Left ventricle myocardium inferior (tissue), 1 donor: ENCODE measurements at regions not wholly inside any gene's neighbourhood (a gene's known extent, or its start where the extent isn't known, plus 50 kb on each side); places are given as distances from the start of the nearest gene placed in this dataset.

Source experiments
- DNase-seq: peaks from one replicate; pipeline ENCODE4 v3.0.0-alpha.2; 2020
- H3K27ac ChIP-seq: fragments of 200-600 bp; replicated peaks from 2 replicates; pipeline ENCODE4 v1.8.0; 2021
- H3K27me3 ChIP-seq: fragments of 200-600 bp; 2 replicates; pipeline ENCODE4 v1.8.0; 2021; ENCODE audit warnings: low read depth
- H3K36me3 ChIP-seq: fragments of 200-600 bp; 2 replicates; pipeline ENCODE4 v1.8.0; 2021
- H3K4me1 ChIP-seq: fragments of 200-600 bp; 2 replicates; pipeline ENCODE4 v1.8.0; 2021
- H3K4me3 ChIP-seq: fragments of 200-600 bp; 2 replicates; pipeline ENCODE4 v1.8.0; 2021; ENCODE audit warnings: mild to moderate bottlenecking, moderate library complexity
- H3K9me3 ChIP-seq: fragments of 200-600 bp; replicated peaks from 2 replicates; pipeline ENCODE4 v1.8.0; 2021
- intact Hi-C: fragments of 100-400 bp; cut with micrococcal nuclease; formaldehyde crosslinking; loops from one replicate; pipeline ENCODE4 v1.11.0; 2022
- TF ChIP-seq, protein P1 (sequence below): fragments of 200-600 bp; IDR thresholded peaks from 2 replicates; pipeline ENCODE4 v1.8.0; 2021; ENCODE audit warnings: antibody characterized with exemption, mild to moderate bottlenecking, borderline replicate concordance
- donor health status: DM: no; HTN: yes; CAD: no; lungs with severe emphysema.

DNA sequence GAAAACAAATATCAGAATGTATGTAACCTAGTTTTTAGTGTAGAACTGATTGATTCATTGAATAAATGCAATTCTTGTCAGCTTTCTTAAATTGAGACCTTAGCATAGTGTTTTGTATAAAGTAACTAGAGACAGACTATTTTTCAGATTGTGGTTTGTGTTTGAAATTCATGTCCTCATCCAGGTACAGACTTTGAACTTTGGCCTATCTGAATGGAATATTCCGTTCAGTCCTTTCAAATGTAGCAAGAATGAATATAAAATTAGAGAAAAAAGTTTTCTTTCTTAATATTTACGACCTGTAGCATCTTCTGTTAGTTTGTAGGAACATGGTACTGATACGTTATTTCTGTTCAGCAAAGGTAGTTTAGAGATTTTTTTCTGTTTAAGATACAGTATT lies 378.4 kb upstream of the RGS6 start:
- no peaks in the 10 kb centered on the region for H3K36me3 ChIP-seq
- TF ChIP-seq, protein P1, sequence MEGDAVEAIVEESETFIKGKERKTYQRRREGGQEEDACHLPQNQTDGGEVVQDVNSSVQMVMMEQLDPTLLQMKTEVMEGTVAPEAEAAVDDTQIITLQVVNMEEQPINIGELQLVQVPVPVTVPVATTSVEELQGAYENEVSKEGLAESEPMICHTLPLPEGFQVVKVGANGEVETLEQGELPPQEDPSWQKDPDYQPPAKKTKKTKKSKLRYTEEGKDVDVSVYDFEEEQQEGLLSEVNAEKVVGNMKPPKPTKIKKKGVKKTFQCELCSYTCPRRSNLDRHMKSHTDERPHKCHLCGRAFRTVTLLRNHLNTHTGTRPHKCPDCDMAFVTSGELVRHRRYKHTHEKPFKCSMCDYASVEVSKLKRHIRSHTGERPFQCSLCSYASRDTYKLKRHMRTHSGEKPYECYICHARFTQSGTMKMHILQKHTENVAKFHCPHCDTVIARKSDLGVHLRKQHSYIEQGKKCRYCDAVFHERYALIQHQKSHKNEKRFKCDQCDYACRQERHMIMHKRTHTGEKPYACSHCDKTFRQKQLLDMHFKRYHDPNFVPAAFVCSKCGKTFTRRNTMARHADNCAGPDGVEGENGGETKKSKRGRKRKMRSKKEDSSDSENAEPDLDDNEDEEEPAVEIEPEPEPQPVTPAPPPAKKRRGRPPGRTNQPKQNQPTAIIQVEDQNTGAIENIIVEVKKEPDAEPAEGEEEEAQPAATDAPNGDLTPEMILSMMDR: no peak
- no peak overlapping the region for H3K4me3 ChIP-seq
- no peak overlapping the region for H3K27ac ChIP-seq
- H3K4me1 ChIP-seq: no peaks in the 10 kb centered on the region
- no peaks in the 10 kb centered on the region for H3K27me3 ChIP-seq
- peaks cover 5% of the 10 kb centered on the region for H3K9me3 ChIP-seq
- intact Hi-C loops: no loop called here
- DNase-seq: no peak

DNA sequence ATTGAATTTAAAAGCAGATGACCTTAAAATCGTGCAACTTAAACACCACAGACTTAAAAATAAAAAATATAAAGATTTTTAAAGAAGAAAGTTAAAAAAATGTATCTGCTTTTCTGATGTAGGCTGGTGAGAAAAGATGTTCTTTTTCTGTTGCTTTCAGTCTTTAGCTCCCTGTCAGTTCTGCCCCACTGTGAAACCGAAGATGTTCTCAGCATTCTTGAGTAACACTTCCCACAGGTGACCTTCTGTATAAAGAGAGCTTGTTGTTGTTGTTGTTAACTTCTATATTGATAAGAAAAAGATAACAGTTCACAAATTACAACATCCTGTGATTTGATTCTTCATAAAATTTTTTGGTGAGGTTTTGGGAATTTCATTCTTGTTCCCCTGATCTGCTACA lies 377.9 kb upstream of the RGS6 start:
- no peaks in the 10 kb centered on the region for H3K27me3 ChIP-seq
- no peak overlapping the region for H3K4me3 ChIP-seq
- H3K4me1 ChIP-seq: no peaks in the 10 kb centered on the region
- intact Hi-C loops: no loop called here
- DNase-seq: no peak
- no peak overlapping the region for H3K27ac ChIP-seq
- TF ChIP-seq, protein P1: no peak
- H3K9me3 ChIP-seq: peaks cover 5% of the 10 kb centered on the region
- H3K36me3 ChIP-seq: no peaks in the 10 kb centered on the region

DNA sequence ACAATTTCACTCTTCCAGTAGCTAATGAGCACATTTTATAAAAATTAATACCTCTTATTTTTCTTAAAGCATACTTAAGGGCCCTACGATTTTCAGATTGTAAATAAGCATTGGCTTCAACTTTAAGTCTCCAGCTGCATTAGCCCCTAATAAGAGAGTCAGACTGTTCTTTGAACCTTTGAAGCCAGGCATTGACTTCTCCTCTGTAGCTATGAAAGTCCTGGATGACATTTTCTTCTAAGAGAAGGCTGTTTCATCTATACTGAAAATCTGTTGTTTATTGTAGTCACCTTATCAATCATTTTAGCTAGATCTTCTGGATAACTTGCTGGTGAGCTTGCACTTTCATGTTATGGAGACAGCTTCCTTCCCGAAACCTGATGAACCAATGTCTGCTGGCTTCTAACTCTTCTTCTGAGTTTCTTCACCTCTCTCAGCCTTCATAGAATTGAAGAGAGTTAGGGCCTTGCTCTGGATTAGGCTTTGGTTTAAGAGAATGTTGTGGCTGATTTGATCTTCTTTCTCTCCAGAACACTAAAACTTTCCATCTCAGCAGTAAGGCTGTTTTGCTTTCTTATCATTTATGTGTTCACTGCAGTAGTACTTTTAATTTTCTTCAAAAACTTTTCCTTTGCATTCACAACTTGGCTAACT lies 377.1 kb upstream of the RGS6 start:
- H3K27ac ChIP-seq: peak overlapping the region; percentile 6
- DNase-seq: no peak
- TF ChIP-seq, protein P1: no peak
- H3K27me3 ChIP-seq: no peaks in the 10 kb centered on the region
- peaks cover 5% of the 10 kb centered on the region for H3K9me3 ChIP-seq
- H3K36me3 ChIP-seq: no peaks in the 10 kb centered on the region
- H3K4me1 ChIP-seq: no peaks in the 10 kb centered on the region
- intact Hi-C loops: no loop called here
- no peak overlapping the region for H3K4me3 ChIP-seq

DNA sequence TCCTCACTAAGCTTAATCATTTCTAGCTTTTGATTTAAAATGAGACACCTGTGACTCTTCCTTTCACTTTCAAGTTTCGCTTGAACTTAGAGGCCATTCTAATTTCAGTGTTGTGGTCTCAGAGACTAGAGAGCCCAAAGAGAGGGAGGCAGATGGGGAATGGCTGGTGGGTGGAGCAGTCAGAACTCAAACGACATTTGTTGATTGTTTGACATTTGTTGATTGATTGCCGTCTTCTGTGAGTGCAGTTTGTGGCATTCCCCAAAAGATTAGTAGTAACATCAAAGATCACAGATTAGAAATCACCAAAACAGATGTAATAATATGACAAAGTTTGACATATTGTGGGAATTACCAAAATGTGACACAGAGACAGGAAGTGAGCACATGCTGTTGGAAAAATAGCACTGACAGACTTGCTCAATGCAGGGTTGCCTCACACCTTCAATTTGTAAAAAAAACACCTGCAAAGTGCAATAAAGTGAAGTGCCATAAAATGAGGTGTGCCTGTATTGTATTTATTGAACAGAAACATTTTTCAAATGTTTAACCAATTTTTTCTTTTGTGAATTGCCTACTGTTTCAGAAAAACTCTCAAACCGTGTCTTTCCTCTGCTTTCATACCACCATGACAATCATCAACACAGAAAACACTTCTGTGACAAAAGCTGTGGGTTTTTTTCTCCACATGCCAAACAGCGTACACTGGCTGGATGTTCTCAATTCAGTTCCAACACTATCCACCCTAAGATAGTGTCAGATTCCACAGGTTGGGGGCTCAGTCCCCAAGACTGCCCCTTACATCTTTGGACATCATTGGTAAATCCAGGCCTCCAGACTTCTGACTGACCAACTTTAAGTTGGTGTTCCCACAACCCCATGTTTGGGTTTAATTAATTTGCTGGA lies 376.3 kb upstream of the RGS6 start:
- Histone ChIP-seq H3K27me3 (no peaks in the 10 kb centered on the region), H3K4me3 (no peak overlapping the region), H3K27ac (peak overlapping the region; percentile 6), H3K9me3 (peaks cover 5% of the 10 kb centered on the region), H3K36me3 (no peaks in the 10 kb centered on the region), H3K4me1 (no peaks in the 10 kb centered on the region)
- no peak for DNase-seq
- intact Hi-C loops: no loop called here
- TF ChIP-seq, protein P1: no peak

DNA sequence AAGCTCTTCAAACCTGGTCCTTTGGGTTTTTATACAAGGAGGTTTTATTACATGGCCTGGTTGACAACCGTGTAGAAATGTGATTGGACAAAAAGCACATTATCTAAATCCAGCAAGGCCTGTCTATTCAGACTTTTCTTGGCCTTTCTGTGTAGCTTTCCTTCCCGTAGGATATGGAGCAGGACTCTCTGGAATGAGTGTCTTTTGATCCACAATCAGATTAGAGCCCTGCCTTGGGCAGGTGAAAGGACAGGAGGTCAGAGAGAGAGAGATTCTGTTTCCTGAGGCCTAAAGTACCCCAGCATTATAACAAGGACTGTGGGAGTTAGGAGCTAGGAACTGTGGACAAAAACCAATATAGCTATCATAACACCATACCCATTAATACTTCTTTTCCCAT lies 375.5 kb upstream of the RGS6 start:
- intact Hi-C loops: no loop called here
- H3K27ac ChIP-seq: no peak overlapping the region
- peaks cover 5% of the 10 kb centered on the region for H3K9me3 ChIP-seq
- H3K4me3 ChIP-seq: no peak overlapping the region
- no peaks in the 10 kb centered on the region for H3K27me3 ChIP-seq
- no peaks in the 10 kb centered on the region for H3K4me1 ChIP-seq
- no peaks in the 10 kb centered on the region for H3K36me3 ChIP-seq
- TF ChIP-seq, protein P1: no peak
- no peak for DNase-seq
